ENCODE measurements at regions not wholly inside any gene's neighbourhood (a gene's known extent, or its start where the extent isn't known, plus 50 kb on each side); places are given as distances from the start of the nearest gene placed in this dataset.

DNA sequence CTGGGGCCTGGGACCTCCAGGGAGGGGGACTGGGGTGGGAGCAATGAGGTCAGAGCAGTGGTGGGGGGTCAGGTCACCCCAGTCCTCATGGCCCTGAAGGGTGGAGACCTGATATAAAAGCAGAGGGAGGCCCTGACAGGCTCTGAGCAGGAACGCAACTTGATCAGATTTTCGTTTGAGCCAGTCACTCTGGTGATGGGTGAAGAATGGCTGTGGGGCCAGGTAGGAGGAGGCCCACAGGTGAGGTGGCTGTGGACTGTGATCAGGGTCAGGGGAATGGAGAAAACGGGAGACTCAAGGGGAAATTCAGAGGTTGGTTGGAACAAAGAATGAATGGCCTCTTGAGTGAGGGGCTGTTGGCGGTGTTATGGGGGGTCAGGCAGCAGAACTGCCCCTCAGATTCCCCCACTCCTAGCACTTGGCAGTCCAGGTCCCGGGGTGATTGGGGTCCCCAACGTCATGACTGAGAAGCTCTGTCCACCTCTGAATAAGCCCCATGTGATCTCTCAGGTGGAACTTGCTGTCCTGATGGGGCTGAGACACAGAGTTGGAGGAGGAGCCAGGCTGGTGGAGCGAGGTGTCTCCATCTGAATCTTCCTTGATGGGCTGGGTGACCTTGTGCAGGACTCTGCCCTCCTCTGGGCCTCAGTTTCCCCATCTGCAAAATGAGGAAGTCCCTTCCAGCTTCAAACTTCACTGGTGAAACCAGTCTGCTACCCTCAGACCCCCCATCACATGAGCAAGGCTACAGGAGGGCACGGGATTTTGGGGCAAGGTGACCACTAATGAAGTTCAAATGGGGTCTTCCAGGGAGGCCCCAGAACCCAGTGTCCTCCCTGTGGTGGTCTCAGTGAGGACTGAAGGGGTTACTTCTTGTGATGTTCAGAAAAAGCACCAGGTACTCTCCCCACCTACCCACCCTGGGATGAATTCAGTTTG lies 683.0 kb downstream of the MATN1 start:
- peaks cover 5% of the 10 kb centered on the region; the same call in 1 of the 2 replicates for H3K9me3 ChIP-seq (ENCODE audit: insufficient read depth, low read depth, low read length)
- H3K36me3 ChIP-seq (ENCODE audit: insufficient read depth, low read length) = no peaks in the 10 kb centered on the region

DNA sequence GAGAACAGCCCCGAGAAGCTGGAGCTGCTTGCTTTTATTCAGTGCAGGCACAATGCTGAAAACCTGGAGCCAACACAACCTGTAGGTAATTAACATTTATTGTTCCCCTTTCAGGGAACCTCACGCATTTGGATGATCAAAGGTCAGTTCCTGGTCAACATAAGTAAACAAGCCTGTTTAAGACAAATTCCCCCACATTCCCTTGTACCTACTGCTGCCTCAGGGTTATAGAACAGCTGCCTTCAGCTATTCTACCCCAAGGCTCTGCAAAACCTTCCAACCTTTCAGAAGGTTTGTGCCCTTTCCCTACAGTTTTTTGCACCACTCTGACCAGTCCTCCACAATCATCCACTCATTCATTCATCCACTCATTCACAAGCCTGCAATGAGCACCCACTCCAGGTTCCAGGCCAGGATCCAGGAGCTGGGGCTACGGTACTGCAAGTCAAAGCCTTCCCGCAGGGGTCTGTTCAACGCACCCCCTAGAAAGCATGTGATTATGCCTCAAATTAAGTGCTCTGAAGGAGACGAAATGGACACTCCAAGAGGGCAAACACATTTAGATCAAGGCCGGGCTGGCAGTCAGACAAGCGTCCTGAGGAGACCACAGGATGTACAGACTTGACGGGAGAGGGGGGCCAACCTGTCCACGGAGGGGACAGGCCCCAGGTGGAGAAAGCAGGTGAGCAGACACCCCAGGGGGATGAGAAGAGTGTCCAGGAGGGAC lies 683.9 kb downstream of the MATN1 start:
- no peaks in the 10 kb centered on the region for H3K9me2 ChIP-seq (replicated peaks; ENCODE audit: low read depth, low read length)
- H3K79me2 ChIP-seq (ENCODE audit: insufficient read depth, low read length) = no peaks in the 10 kb centered on the region
- H3K4me2 ChIP-seq (ENCODE audit: low read depth, low read length, poor library complexity, severe bottlenecking) = no peak overlapping the region
- H4K20me1 ChIP-seq (ENCODE audit: insufficient read depth, low read length, poor library complexity, severe bottlenecking) = no peaks in the 10 kb centered on the region
- H2AFZ ChIP-seq (ENCODE audit: low read length) = no peak overlapping the region
- H3K4me1 ChIP-seq (ENCODE audit: insufficient read depth, low read length, poor library complexity, severe bottlenecking) = no peaks in the 10 kb centered on the region
- H3K9ac ChIP-seq (ENCODE audit: low read depth, low read length, poor library complexity, severe bottlenecking) = no peak overlapping the region
- no peak for TF ChIP-seq EZH2phosphoT487 (IDR thresholded peaks at IDR 0.05; ENCODE audit: borderline replicate concordance)
- TF ChIP-seq, protein P1, sequence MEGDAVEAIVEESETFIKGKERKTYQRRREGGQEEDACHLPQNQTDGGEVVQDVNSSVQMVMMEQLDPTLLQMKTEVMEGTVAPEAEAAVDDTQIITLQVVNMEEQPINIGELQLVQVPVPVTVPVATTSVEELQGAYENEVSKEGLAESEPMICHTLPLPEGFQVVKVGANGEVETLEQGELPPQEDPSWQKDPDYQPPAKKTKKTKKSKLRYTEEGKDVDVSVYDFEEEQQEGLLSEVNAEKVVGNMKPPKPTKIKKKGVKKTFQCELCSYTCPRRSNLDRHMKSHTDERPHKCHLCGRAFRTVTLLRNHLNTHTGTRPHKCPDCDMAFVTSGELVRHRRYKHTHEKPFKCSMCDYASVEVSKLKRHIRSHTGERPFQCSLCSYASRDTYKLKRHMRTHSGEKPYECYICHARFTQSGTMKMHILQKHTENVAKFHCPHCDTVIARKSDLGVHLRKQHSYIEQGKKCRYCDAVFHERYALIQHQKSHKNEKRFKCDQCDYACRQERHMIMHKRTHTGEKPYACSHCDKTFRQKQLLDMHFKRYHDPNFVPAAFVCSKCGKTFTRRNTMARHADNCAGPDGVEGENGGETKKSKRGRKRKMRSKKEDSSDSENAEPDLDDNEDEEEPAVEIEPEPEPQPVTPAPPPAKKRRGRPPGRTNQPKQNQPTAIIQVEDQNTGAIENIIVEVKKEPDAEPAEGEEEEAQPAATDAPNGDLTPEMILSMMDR (conservative IDR thresholded peaks at IDR 0.05; ENCODE audit: low read length) = no peak
- H3K36me3 ChIP-seq (ENCODE audit: insufficient read depth, low read length) = no peaks in the 10 kb centered on the region
- H3K9me3 ChIP-seq (ENCODE audit: insufficient read depth, low read depth, low read length) = peaks cover 5% of the 10 kb centered on the region; the same call in 1 of the 2 replicates
- no peaks in the 10 kb centered on the region for H3F3A ChIP-seq (ENCODE audit: low read depth)
- H3K27me3 ChIP-seq (ENCODE audit: insufficient read depth, low read length, poor library complexity, severe bottlenecking) = no peaks in the 10 kb centered on the region
- H3K4me3 ChIP-seq (ENCODE audit: low read length, poor library complexity, severe bottlenecking) = no peak overlapping the region

More for the DNA sequence above, 683.0 kb downstream of the MATN1 start:
- TF ChIP-seq, protein P1 (conservative IDR thresholded peaks at IDR 0.05; ENCODE audit: low read length) = no peak
- TF ChIP-seq EZH2phosphoT487 (IDR thresholded peaks at IDR 0.05; ENCODE audit: borderline replicate concordance) = no peak
- no peaks in the 10 kb centered on the region for H3K27me3 ChIP-seq (ENCODE audit: insufficient read depth, low read length, poor library complexity, severe bottlenecking)
- H3K4me3 ChIP-seq (ENCODE audit: low read length, poor library complexity, severe bottlenecking) = no peak overlapping the region
- no peak overlapping the region for H3K4me2 ChIP-seq (ENCODE audit: low read depth, low read length, poor library complexity, severe bottlenecking)
- no peaks in the 10 kb centered on the region for H3K79me2 ChIP-seq (ENCODE audit: insufficient read depth, low read length)
- H4K20me1 ChIP-seq (ENCODE audit: insufficient read depth, low read length, poor library complexity, severe bottlenecking) = no peaks in the 10 kb centered on the region
- H3K9ac ChIP-seq (ENCODE audit: low read depth, low read length, poor library complexity, severe bottlenecking) = no peak overlapping the region
- no peaks in the 10 kb centered on the region for H3F3A ChIP-seq (ENCODE audit: low read depth)
- no peak overlapping the region for H2AFZ ChIP-seq (ENCODE audit: low read length)
- no peaks in the 10 kb centered on the region for H3K4me1 ChIP-seq (ENCODE audit: insufficient read depth, low read length, poor library complexity, severe bottlenecking)
- no peaks in the 10 kb centered on the region for H3K9me2 ChIP-seq (replicated peaks; ENCODE audit: low read depth, low read length)

DNA sequence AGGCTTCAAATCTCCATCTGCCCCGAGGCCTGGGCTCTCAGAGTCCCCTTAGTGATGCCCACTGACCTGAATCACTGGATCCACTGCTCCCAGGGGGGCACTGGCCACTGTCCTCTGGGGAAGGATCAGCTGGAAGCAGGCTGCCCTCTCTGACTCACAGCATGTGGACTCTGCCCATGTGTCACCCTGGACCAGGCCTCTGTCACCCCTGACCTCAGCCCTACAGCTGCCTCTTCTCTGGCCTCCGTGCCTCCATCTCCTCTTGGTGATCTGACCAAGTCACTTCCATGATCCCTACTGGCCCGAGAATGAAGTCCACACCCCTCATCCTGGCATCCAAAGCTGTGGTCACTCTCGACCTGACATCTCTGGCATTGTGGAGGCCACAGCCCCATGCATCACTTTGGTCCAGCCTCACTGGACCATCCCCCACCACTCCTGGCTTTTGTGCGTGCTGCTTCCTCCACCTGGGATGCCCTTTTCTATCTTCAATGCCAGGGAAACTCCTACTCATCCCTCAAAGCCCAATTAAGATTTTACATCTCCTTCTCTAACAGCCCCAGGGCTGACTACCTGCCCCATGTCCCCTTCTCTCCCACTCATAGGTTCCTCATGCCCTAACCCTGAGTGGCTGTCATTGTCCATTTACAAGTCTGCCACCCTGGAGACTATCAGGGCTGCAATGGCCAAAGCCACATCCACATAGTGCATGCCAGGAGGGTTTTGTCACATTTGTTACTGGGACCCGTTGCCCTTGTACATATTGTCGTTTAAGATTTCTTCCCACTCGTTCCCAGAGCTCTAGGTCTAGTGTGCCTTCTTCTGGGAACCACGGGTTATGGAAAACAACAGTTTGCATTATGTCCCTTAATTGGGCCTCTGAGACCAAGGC lies 685.0 kb downstream of the MATN1 start:
- Histone ChIP-seq H3K4me3 (ENCODE audit: low read length, poor library complexity, severe bottlenecking) (no peak overlapping the region), H3K4me2 (ENCODE audit: low read depth, low read length, poor library complexity, severe bottlenecking) (no peak overlapping the region), H3K9ac (ENCODE audit: low read depth, low read length, poor library complexity, severe bottlenecking) (no peak overlapping the region), H3K27me3 (ENCODE audit: insufficient read depth, low read length, poor library complexity, severe bottlenecking) (no peaks in the 10 kb centered on the region), H2AFZ (ENCODE audit: low read length) (no peak overlapping the region), H3K9me2 (replicated peaks; ENCODE audit: low read depth, low read length) (no peaks in the 10 kb centered on the region), H3K4me1 (ENCODE audit: insufficient read depth, low read length, poor library complexity, severe bottlenecking) (no peaks in the 10 kb centered on the region), H3K36me3 (ENCODE audit: insufficient read depth, low read length) (no peaks in the 10 kb centered on the region), H4K20me1 (ENCODE audit: insufficient read depth, low read length, poor library complexity, severe bottlenecking) (no peaks in the 10 kb centered on the region), H3K79me2 (ENCODE audit: insufficient read depth, low read length) (no peaks in the 10 kb centered on the region), H3F3A (ENCODE audit: low read depth) (no peaks in the 10 kb centered on the region), H3K9me3 (ENCODE audit: insufficient read depth, low read depth, low read length) (peaks cover 5% of the 10 kb centered on the region; the same call in 1 of the 2 replicates)
- no peak for TF ChIP-seq EZH2phosphoT487 (IDR thresholded peaks at IDR 0.05; ENCODE audit: borderline replicate concordance)
- TF ChIP-seq, protein P1 (conservative IDR thresholded peaks at IDR 0.05; ENCODE audit: low read length) = no peak
